ENCODE measurements at regions not wholly inside any gene's neighbourhood (a gene's known extent, or its start where the extent isn't known, plus 50 kb on each side); places are given as distances from the start of the nearest gene placed in this dataset.

DNA sequence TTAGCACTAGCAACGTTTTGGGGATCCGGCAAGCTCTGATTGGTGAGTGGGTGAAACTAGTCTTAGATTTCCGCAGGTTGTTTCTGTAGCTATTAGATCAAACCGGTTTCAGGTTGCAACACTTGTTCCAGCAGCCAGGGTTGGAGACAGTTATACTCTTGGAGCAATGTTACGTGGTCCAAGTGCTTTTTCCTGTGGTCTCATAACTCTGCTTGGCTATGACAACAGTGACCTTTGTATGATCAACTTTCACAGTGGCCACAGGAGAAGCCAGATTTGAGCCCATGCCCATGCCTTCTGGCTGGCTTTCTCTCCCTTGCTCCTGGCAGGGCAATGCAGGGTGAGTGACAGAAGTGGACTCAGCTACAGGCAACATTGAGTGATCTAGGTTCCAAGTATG, 84.5 kb upstream of the TAF1B start:
- H3K4me3 ChIP-seq: no peak overlapping the region
- no peak for ATAC-seq
- no peaks in the 10 kb centered on the region for H3K36me3 ChIP-seq
- peaks cover 0 to 26% (median 5%) of the 10 kb centered on the region in 3 donors for H3K4me1 ChIP-seq
- H3K27me3 ChIP-seq: peaks cover 18% of the 10 kb centered on the region
- H3K27ac ChIP-seq: no peak overlapping the region
- WGBS, 2 donors (ENCODE audit: low coverage in 1 of 2): 82 to 83% methylated on average over 5 of the region's 5 CpGs
- H3K9me3 ChIP-seq: no peaks in the 10 kb centered on the region
- TF ChIP-seq POLR2A (IDR thresholded peaks at IDR 0.05) (no peak), EP300 (IDR thresholded peaks at IDR 0.05) (no peak), POLR2AphosphoS5 (IDR thresholded peaks at IDR 0.05) (no peak)
- TF ChIP-seq, protein P1, sequence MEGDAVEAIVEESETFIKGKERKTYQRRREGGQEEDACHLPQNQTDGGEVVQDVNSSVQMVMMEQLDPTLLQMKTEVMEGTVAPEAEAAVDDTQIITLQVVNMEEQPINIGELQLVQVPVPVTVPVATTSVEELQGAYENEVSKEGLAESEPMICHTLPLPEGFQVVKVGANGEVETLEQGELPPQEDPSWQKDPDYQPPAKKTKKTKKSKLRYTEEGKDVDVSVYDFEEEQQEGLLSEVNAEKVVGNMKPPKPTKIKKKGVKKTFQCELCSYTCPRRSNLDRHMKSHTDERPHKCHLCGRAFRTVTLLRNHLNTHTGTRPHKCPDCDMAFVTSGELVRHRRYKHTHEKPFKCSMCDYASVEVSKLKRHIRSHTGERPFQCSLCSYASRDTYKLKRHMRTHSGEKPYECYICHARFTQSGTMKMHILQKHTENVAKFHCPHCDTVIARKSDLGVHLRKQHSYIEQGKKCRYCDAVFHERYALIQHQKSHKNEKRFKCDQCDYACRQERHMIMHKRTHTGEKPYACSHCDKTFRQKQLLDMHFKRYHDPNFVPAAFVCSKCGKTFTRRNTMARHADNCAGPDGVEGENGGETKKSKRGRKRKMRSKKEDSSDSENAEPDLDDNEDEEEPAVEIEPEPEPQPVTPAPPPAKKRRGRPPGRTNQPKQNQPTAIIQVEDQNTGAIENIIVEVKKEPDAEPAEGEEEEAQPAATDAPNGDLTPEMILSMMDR (IDR thresholded peaks at IDR 0.05): no peak

DNA sequence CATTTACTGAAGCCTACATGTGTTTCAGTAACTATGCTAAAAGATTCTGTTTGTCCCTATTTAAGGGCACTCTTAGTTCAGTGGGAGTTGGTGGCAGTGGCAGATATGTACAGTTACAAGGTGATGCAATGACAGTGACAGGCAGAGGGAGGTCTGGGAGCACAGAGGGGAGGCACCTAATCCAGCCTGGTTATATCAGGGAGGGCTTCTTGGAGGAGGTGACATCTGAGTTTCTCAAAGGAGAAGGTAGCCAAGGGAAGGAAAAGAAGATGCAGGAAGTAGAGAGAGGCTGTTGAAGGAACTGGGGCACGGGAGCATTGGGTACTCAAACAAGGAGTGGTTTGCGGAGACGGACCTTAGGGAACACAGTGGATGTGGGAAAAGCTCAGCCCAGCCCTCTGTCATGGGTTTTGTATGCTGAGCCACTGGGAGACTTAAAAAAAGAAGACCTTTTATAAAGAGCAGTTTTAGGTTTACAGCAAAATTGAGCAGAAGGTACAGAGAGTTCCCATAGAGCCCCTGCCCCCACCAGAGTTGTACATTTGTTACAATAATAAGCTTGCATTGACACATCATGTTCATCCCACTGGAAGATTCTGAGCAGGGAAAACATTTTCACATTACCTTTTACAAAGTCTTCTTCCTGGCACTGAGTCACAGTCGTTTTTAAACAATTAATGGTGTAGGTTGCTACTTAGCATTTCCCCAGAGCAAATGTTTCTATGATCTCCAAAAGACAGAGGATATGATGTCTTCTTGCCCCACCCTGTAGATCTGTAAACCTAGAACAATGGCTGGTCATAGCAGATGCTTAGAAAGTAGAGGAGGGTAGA, 83.0 kb upstream of the TAF1B start:
- ATAC-seq: no peak
- Histone ChIP-seq H3K4me1 (peaks cover 0 to 40% (median 5%) of the 10 kb centered on the region in 3 donors), H3K9me3 (no peaks in the 10 kb centered on the region), H3K4me3 (no peak overlapping the region), H3K27ac (no peak overlapping the region), H3K36me3 (no peaks in the 10 kb centered on the region), H3K27me3 (peaks cover 10% of the 10 kb centered on the region)
- TF ChIP-seq, protein P1 (IDR thresholded peaks at IDR 0.05): no peak
- TF ChIP-seq EP300 (IDR thresholded peaks at IDR 0.05) (no peak), POLR2AphosphoS5 (IDR thresholded peaks at IDR 0.05) (no peak)
- 33 to 77% methylated on average over 1 to 4 of the region's 4 CpGs for WGBS, 2 donors (ENCODE audit: low coverage in 1 of 2)

DNA sequence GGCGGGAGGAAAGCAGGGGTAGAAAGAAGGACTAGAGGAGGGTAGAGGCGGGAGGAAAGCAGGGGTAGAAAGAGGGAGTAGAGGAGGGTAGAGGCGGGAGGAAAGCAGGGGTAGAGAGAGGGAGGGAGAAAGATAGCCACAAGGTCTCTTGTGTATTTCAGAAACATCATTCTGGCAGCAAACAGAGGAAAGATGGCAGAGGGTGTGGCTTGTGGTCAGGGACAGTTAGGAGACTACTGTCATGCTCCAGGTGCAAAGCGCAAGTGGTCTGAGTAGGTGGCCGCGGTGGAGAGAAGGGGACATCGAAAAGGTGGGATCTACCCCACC, 82.4 kb upstream of the TAF1B start:
- H3K4me1 ChIP-seq: peaks cover 0 to 40% (median 5%) of the 10 kb centered on the region in 3 donors
- no peak overlapping the region for H3K27ac ChIP-seq
- WGBS, 2 donors (ENCODE audit: low coverage in 1 of 2): 75 to 93% methylated on average over 3 to 7 of the region's 7 CpGs
- H3K4me3 ChIP-seq: no peak overlapping the region
- no peaks in the 10 kb centered on the region for H3K36me3 ChIP-seq
- no peak for ATAC-seq
- H3K27me3 ChIP-seq: peaks cover 10% of the 10 kb centered on the region
- H3K9me3 ChIP-seq: no peaks in the 10 kb centered on the region
- TF ChIP-seq POLR2AphosphoS5 (IDR thresholded peaks at IDR 0.05) (no peak), EP300 (IDR thresholded peaks at IDR 0.05) (no peak), POLR2A (IDR thresholded peaks at IDR 0.05) (no peak)
- TF ChIP-seq, protein P1 (IDR thresholded peaks at IDR 0.05): no peak

DNA sequence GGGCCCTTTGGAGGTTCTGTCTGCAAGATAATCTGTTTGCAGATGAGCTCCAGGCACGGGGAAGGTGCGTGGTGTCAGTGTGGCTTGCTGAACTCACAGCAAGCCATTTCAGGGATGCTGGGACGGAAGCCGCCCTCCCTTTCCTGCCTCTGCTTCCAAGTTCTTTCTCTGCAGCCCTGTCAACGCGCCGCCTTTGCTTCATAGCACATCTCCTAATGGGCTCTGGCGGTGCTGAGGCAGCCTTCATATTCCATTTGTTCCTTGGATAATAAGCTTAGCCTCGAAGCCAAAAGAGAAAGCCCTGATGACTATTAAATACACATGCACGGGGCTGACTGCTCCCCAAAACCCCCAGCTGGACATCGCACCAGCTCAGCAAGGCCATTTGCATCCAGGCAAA, 81.7 kb upstream of the TAF1B start:
- 67 to 73% methylated on average over 7 to 10 of the region's 11 CpGs for WGBS, 2 donors (ENCODE audit: low coverage in 1 of 2)
- Histone ChIP-seq H3K27ac (peak overlapping the region in 1 of 4 donors; percentile 30), H3K9me3 (no peaks in the 10 kb centered on the region), H3K4me1 (peaks cover 0 to 39% (median 5%) of the 10 kb centered on the region in 3 donors), H3K27me3 (peaks cover 4% of the 10 kb centered on the region), H3K4me3 (no peak overlapping the region), H3K36me3 (no peaks in the 10 kb centered on the region)
- TF ChIP-seq POLR2AphosphoS5 (IDR thresholded peaks at IDR 0.05) (no peak), EP300 (IDR thresholded peaks at IDR 0.05) (no peak), POLR2A (IDR thresholded peaks at IDR 0.05) (no peak)
- TF ChIP-seq, protein P1 (IDR thresholded peaks at IDR 0.05): no peak
- ATAC-seq: no peak

DNA sequence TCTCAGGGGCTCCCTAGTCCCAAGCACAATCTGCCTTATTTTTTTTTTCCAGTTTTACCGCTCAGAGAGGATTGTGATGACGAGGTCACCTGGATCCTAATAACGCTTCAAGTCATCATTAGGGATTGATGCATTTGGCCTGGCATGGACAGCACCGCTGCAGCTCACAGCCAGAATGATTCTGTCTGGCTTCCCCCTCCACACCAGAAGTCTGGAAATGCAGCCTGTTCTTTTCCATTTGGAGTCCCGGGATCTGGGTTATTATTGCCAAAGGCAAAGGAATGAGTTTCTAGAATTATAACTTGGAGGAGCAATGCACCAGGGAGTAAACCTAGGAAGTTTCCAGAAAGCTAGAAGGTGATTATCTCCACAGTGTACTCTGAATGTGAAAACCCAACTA, 81.1 kb upstream of the TAF1B start:
- peak overlapping the region in 1 of 4 donors; percentile 30 for H3K27ac ChIP-seq
- 40 to 54% methylated on average over 4 to 5 of the region's 5 CpGs for WGBS, 2 donors (ENCODE audit: low coverage in 1 of 2)
- peaks cover 0 to 33% (median 5%) of the 10 kb centered on the region in 3 donors for H3K4me1 ChIP-seq
- H3K4me3 ChIP-seq: no peak overlapping the region
- no peaks in the 10 kb centered on the region for H3K27me3 ChIP-seq
- TF ChIP-seq POLR2AphosphoS5 (IDR thresholded peaks at IDR 0.05): no peak
- TF ChIP-seq, protein P1 (IDR thresholded peaks at IDR 0.05): no peak
- no peak for TF ChIP-seq POLR2A (IDR thresholded peaks at IDR 0.05)
- TF ChIP-seq EP300 (IDR thresholded peaks at IDR 0.05): no peak
- no peaks in the 10 kb centered on the region for H3K9me3 ChIP-seq
- no peaks in the 10 kb centered on the region for H3K36me3 ChIP-seq
- no peak for ATAC-seq

Data from gastroesophageal sphincter (tissue), 4 donors.